ENCODE measurements at regions not wholly inside any gene's neighbourhood (a gene's known extent, or its start where the extent isn't known, plus 50 kb on each side); places are given as distances from the start of the nearest gene placed in this dataset.

- TF ChIP-seq REST (IDR thresholded peaks at IDR 0.05; ENCODE audit: low read depth): no peak
- no peak for TF ChIP-seq TAF1 (IDR thresholded peaks at IDR 0.05; ENCODE audit: low read depth)
- TF ChIP-seq MAX (IDR thresholded peaks at IDR 0.05): no peak
- TF ChIP-seq TEAD4 (IDR thresholded peaks at IDR 0.05): no peak
- no peak for TF ChIP-seq RAD21 (IDR thresholded peaks at IDR 0.05; ENCODE audit: low read depth)
- no peak for TF ChIP-seq USF1 (IDR thresholded peaks at IDR 0.05)
- TF ChIP-seq ZBTB7A (IDR thresholded peaks at IDR 0.05; ENCODE audit: low read depth): no peak
- no peak for TF ChIP-seq EP300 (IDR thresholded peaks at IDR 0.05; ENCODE audit: borderline replicate concordance)
- TF ChIP-seq YY1 (IDR thresholded peaks at IDR 0.05; ENCODE audit: low read depth): no peak
- no peak for TF ChIP-seq CEBPB (IDR thresholded peaks at IDR 0.05)
- no peak for TF ChIP-seq NFIC (IDR thresholded peaks at IDR 0.05)
- no peak for TF ChIP-seq TCF12 (IDR thresholded peaks at IDR 0.05; ENCODE audit: low read depth)
Observed at GRCh38 chr20:48526936-48527335, 300.9 kb downstream of the PREX1 start.

All from Ishikawa (cell line).